AML-193 (cell line): ENCODE measurements at regions not wholly inside any gene's neighbourhood (a gene's known extent, or its start where the extent isn't known, plus 50 kb on each side); places are given as distances from the start of the nearest gene placed in this dataset.

ENCODE experiments used
- DNase-seq, 2 experiments: peaks; one replicate each; lab custom pipeline; 2025; lab: John Stamatoyannopoulos, UW

GRCh38 chr7:41346878-41347277, 356.0 kb downstream of the INHBA start:
- DNase-seq, result no peak

- no peak for DNase-seq
Observed at GRCh38 chr7:41339913-41340676, 362.8 kb downstream of the INHBA start.

GRCh38 chr7:41336981-41337380, 365.9 kb downstream of the INHBA start:
- DNase-seq, result no peak

GRCh38 chr7:41336455-41336952, 366.4 kb downstream of the INHBA start:
- DNase-seq, result no peak

GRCh38 chr7:41334071-41334862, 368.6 kb downstream of the INHBA start:
- no peak for DNase-seq

- DNase-seq, result no peak
Observed at GRCh38 chr7:41333511-41333910, 369.4 kb downstream of the INHBA start.

GRCh38 chr7:41331194-41331593, 371.7 kb downstream of the INHBA start:
- DNase-seq, result no peak

- no peak for DNase-seq
Observed at GRCh38 chr7:41328544-41328943, 374.3 kb downstream of the INHBA start.

GRCh38 chr7:41328131-41328530, 374.8 kb downstream of the INHBA start:
- no peak for DNase-seq

- DNase-seq, result no peak
Observed at GRCh38 chr7:41326616-41327015, 376.3 kb downstream of the INHBA start.

- no peak for DNase-seq
Observed at GRCh38 chr7:41323806-41324205, 379.1 kb downstream of the INHBA start.

- no peak for DNase-seq
Observed at GRCh38 chr7:41319581-41319980, 383.3 kb downstream of the INHBA start.

- no peak for DNase-seq
Observed at GRCh38 chr7:41316410-41316809, 386.5 kb downstream of the INHBA start.

GRCh38 chr7:41315764-41316163, 387.1 kb downstream of the INHBA start:
- no peak for DNase-seq

- no peak for DNase-seq
Observed at GRCh38 chr7:41313171-41313570, 389.7 kb downstream of the INHBA start.

GRCh38 chr7:41312235-41312634, 390.7 kb downstream of the INHBA start:
- DNase-seq, result no peak

- DNase-seq, result no peak
Observed at GRCh38 chr7:41311301-41311700, 391.6 kb downstream of the INHBA start.

GRCh38 chr7:41306486-41306885, 396.4 kb downstream of the INHBA start:
- DNase-seq, result no peak

- DNase-seq, result no peak
Observed at GRCh38 chr7:41305001-41305400, 397.9 kb downstream of the INHBA start.

- DNase-seq, result no peak
Observed at GRCh38 chr7:41303709-41304108, 399.2 kb downstream of the INHBA start.

- no peak for DNase-seq
Observed at GRCh38 chr7:41298409-41298808, 404.5 kb downstream of the INHBA start.

- DNase-seq, result no peak
Observed at GRCh38 chr7:41297166-41297565, 405.7 kb downstream of the INHBA start.

- no peak for DNase-seq
Observed at GRCh38 chr7:41295455-41295815, 407.5 kb downstream of the INHBA start.
